Suprapubic skin (tissue), 4 donors: ENCODE measurements at regions not wholly inside any gene's neighbourhood (a gene's known extent, or its start where the extent isn't known, plus 50 kb on each side); places are given as distances from the start of the nearest gene placed in this dataset.

Experiments used
- DNase-seq, 2 donors: peaks; one replicate each; pipeline ENCODE4 v3.0.0-alpha.2; 2019; ENCODE audit warnings: low spot score in 2 of 2
- H3K27ac ChIP-seq: fragments of 200-600 bp; sonication (generic); one replicate; pipeline ENCODE4 v1.5.1; 2019
- H3K27me3 ChIP-seq: fragments of 200-600 bp; sonication (generic); one replicate; pipeline ENCODE4 v1.5.1; 2019
- H3K36me3 ChIP-seq: fragments of 200-600 bp; sonication (generic); one replicate; pipeline ENCODE4 v1.5.1; 2019
- H3K4me1 ChIP-seq: fragments of 200-600 bp; sonication (generic); one replicate; pipeline ENCODE4 v1.5.1; 2019
- H3K4me3 ChIP-seq: fragments of 200-600 bp; sonication (generic); one replicate; pipeline ENCODE4 v1.5.1; 2019; ENCODE audit warnings: mild to moderate bottlenecking
- H3K9me3 ChIP-seq: fragments of 200-600 bp; sonication (generic); one replicate; pipeline ENCODE4 v1.5.1; 2019
- CTCF ChIP-seq, 2 donors: fragments of 200-600 bp in 1 of 2; fragments of 450-650 bp in 1 of 2; sonication (generic) in 1 of 2; IDR thresholded peaks; one replicate each; pipeline ENCODE4 v1.5.1; 2016 to 2019; ENCODE audit warnings: antibody characterized with exemption in 2 of 2, mild to moderate bottlenecking in 1 of 2, moderate library complexity in 1 of 2
- EP300 ChIP-seq: sonication (generic); formaldehyde crosslinking; IDR thresholded peaks from one replicate; pipeline ENCODE4 v1.6.1; 2017; ENCODE audit warnings: antibody characterized with exemption
- POLR2A ChIP-seq, 2 donors: fragments of 450-650 bp; IDR thresholded peaks; one replicate each; pipeline ENCODE4 v1.6.1; 2017; ENCODE audit warnings: antibody characterized with exemption in 2 of 2, mild to moderate bottlenecking in 2 of 2, moderate library complexity in 2 of 2
- POLR2AphosphoS5 ChIP-seq, 3 donors: sonication (generic); formaldehyde crosslinking; IDR thresholded peaks; one replicate each; pipeline ENCODE4 v1.6.1; 2017; ENCODE audit warnings: antibody characterized with exemption in 3 of 3
- WGBS: methylation state at CpG from one replicate; pipeline ENCODE4 v1.1.5; 2018; 5-methylcytosine and 5-hydroxymethylcytosine counted together

- H3K9me3 ChIP-seq, result no peaks in the 10 kb centered on the region
- H3K4me3 ChIP-seq, result no peak overlapping the region
- H3K27me3 ChIP-seq, result no peaks in the 10 kb centered on the region
- WGBS, result 84% methylated on average over 7 of the region's 7 CpGs
- DNase-seq, result no peak
- no peaks in the 10 kb centered on the region for H3K4me1 ChIP-seq
- TF ChIP-seq CTCF (IDR thresholded peaks at IDR 0.05) (no peak), POLR2A (IDR thresholded peaks at IDR 0.05) (no peak), EP300 (no peak), POLR2AphosphoS5 (IDR thresholded peaks at IDR 0.05) (no peak)
- H3K27ac ChIP-seq, result no peak overlapping the region
- H3K36me3 ChIP-seq, result no peaks in the 10 kb centered on the region
Measured at GRCh38 chr5:122629121-122629677, 145.7 kb upstream of the SNX2 start.

GRCh38 chr5:122638581-122638980 is 136.3 kb upstream of the SNX2 start:
- no peak overlapping the region for H3K4me3 ChIP-seq
- WGBS, result 69% methylated on average over 1 of the region's 1 CpG
- no peaks in the 10 kb centered on the region for H3K9me3 ChIP-seq
- no peaks in the 10 kb centered on the region for H3K36me3 ChIP-seq
- TF ChIP-seq POLR2AphosphoS5 (IDR thresholded peaks at IDR 0.05) (no peak), CTCF (IDR thresholded peaks at IDR 0.05) (no peak), POLR2A (IDR thresholded peaks at IDR 0.05) (no peak), EP300 (no peak)
- no peaks in the 10 kb centered on the region for H3K4me1 ChIP-seq
- no peaks in the 10 kb centered on the region for H3K27me3 ChIP-seq
- H3K27ac ChIP-seq, result no peak overlapping the region
- no peak for DNase-seq

DNA sequence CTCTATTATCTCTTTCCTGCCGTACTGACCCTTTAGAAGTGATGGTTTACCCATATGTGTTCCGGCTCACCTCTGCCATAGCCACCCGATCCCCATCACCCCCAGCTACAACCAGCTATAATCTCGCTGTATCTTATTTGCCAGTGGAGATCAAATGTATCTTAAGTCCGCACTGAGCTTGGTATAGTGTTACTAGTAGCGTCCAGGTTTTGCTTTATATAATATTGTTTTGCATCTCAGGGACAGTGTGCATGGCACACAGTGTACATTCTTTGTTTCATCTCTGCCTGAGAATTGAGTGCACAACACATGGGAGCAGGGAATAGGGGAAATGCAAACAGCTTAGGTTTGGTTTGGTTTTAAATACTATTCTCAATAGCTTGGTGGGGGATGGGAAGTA is 135.8 kb upstream of the SNX2 start:
- WGBS, result 81% methylated on average over 6 of the region's 6 CpGs
- no peaks in the 10 kb centered on the region for H3K4me1 ChIP-seq
- no peaks in the 10 kb centered on the region for H3K36me3 ChIP-seq
- no peak overlapping the region for H3K4me3 ChIP-seq
- H3K27ac ChIP-seq, result no peak overlapping the region
- H3K9me3 ChIP-seq, result no peaks in the 10 kb centered on the region
- TF ChIP-seq POLR2A (IDR thresholded peaks at IDR 0.05) (no peak), CTCF (IDR thresholded peaks at IDR 0.05) (no peak)
- no peaks in the 10 kb centered on the region for H3K27me3 ChIP-seq
- DNase-seq, result no peak

DNA sequence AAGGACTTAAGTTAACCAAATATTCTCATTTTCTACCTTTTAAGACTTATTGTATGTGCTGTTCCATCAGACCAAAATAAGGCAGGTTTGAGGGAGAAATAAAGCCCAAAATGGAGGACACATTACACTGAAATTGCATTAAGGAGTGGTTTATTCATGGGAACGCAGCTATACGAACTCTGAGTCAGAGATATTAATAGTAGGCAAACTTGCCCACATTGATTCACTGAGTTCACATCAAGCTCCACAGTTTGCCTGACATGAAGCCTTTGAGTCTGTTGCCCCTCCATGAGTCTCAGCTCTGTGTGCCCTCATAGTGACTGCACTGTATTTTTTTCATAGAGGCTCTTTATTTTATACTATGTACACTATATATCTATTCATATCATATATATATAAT is 135.0 kb upstream of the SNX2 start:
- no peak overlapping the region for H3K27ac ChIP-seq
- no peak for DNase-seq
- WGBS, result 59% methylated on average over 2 of the region's 2 CpGs

DNA sequence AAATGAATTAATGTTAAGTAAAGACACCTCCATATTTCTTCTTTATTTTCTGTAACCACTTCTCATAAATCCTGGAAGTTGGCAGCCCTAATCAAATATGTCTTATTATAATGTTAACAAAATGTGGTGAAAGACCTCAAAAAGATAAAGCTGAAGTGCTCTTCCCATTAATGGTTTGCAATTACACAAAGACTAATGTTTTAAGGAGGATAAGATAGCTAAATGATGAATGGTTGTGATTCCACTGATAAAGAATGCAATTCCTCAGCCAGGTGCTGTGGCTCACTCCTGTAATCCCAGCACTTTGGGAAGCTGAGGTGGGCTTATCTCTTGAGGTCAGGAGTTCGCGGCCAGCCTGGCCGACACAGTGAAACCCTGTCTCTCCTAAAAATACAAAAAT is 125.8 kb upstream of the SNX2 start:
- Histone ChIP-seq H3K36me3 (no peaks in the 10 kb centered on the region), H3K4me1 (no peaks in the 10 kb centered on the region), H3K27ac (no peak overlapping the region), H3K9me3 (no peaks in the 10 kb centered on the region), H3K4me3 (no peak overlapping the region), H3K27me3 (no peaks in the 10 kb centered on the region)
- TF ChIP-seq POLR2A (IDR thresholded peaks at IDR 0.05), result no peak
- TF ChIP-seq POLR2AphosphoS5 (IDR thresholded peaks at IDR 0.05), result no peak
- TF ChIP-seq CTCF (IDR thresholded peaks at IDR 0.05), result no peak
- TF ChIP-seq EP300, result no peak
- 83% methylated on average over 3 of the region's 3 CpGs for WGBS
- no peak for DNase-seq

More for the DNA sequence above, 135.0 kb upstream of the SNX2 start:
- Histone ChIP-seq H3K4me3 (no peak overlapping the region), H3K4me1 (no peaks in the 10 kb centered on the region), H3K27me3 (no peaks in the 10 kb centered on the region), H3K36me3 (no peaks in the 10 kb centered on the region), H3K9me3 (no peaks in the 10 kb centered on the region)
- TF ChIP-seq POLR2AphosphoS5 (IDR thresholded peaks at IDR 0.05), result no peak
- no peak for TF ChIP-seq EP300
- TF ChIP-seq POLR2A (IDR thresholded peaks at IDR 0.05), result no peak
- no peak for TF ChIP-seq CTCF (IDR thresholded peaks at IDR 0.05)
